A673 (cell line): ENCODE measurements at regions not wholly inside any gene's neighbourhood (a gene's known extent, or its start where the extent isn't known, plus 50 kb on each side); places are given as distances from the start of the nearest gene placed in this dataset.

Source experiments
- BruUV-seq: library from RNA; stranded (reverse); fragments of 400-500 nt; replicated peaks from 2 replicates; lab custom pipeline; 2021; lab: Mats Ljungman, UMichigan
- CTCF ChIA-PET: fragments of 300-600 bp; sonication (Branson Sonifier 250); formaldehyde crosslinking; loops from one replicate; lab custom pipeline; 2022; ENCODE audit warnings: antibody characterized with exemption; lab: Charles Lee
- POLR2A ChIA-PET: fragments of 300-600 bp; sonication (Branson Sonifier 250); formaldehyde crosslinking; loops from one replicate; lab custom pipeline; 2022; ENCODE audit warnings: antibody characterized with exemption; ENCODE audit not compliant: low non-redundant PET; lab: Charles Lee
- DNase-seq: peaks from one replicate; pipeline ENCODE4 v3.0.0-alpha.2; 2015; ENCODE audit warnings: low spot score
- H3K27ac ChIP-seq: fragments of 200-600 bp; sonication (generic); 2 replicates; pipeline ENCODE4 v1.5.1; 2016; ENCODE audit warnings: mixed run types, low read depth, mild to moderate bottlenecking, mixed read lengths, antibody characterized with exemption, low read length; ENCODE audit not compliant: poor library complexity, severe bottlenecking
- H3K27me3 ChIP-seq: fragments of 200-600 bp; sonication (generic); replicated peaks from 2 replicates; pipeline ENCODE4 v1.6.1; 2017; ENCODE audit warnings: mixed run types, low read depth, mild to moderate bottlenecking, mixed read lengths, antibody characterized with exemption, low read length; ENCODE audit not compliant: insufficient read depth, poor library complexity
- H3K36me3 ChIP-seq: fragments of 200-600 bp; sonication (generic); 2 replicates; pipeline ENCODE4 v1.6.1; 2016; ENCODE audit warnings: mixed run types, mild to moderate bottlenecking, mixed read lengths, antibody characterized with exemption, low read length; ENCODE audit not compliant: insufficient read depth, poor library complexity, severe bottlenecking
- H3K4me1 ChIP-seq: fragments of 200-600 bp; sonication (generic); 2 replicates; pipeline ENCODE4 v1.6.1; 2017; ENCODE audit warnings: mixed run types, mild to moderate bottlenecking, mixed read lengths, antibody characterized with exemption, low read length; ENCODE audit not compliant: insufficient read depth, poor library complexity, severe bottlenecking
- H3K4me3 ChIP-seq: fragments of 200-600 bp; sonication (generic); 2 replicates; pipeline ENCODE4 v1.5.1; 2016; ENCODE audit warnings: low read depth, mixed run types, mild to moderate bottlenecking, mixed read lengths, low read length; ENCODE audit not compliant: poor library complexity, severe bottlenecking
- H3K9me3 ChIP-seq: fragments of 200-600 bp; sonication (generic); 2 replicates; pipeline ENCODE4 v1.6.1; 2016; ENCODE audit warnings: mixed run types, low read depth, mild to moderate bottlenecking, mixed read lengths, antibody characterized with exemption, low read length; ENCODE audit not compliant: poor library complexity, severe bottlenecking
- CTCF ChIP-seq: fragments of 300-800, 200-600 bp; sonication (generic); conservative IDR thresholded peaks from 2 replicates; pipeline ENCODE4 v1.5.1; 2017; ENCODE audit warnings: low read depth, mild to moderate bottlenecking, antibody characterized with exemption, low read length, moderate library complexity, mixed read lengths
- EZH2 ChIP-seq: fragments of 200-600 bp; sonication (generic); IDR thresholded peaks from 2 replicates; pipeline ENCODE4 v1.6.1; 2017; ENCODE audit warnings: borderline replicate concordance, low read depth, mild to moderate bottlenecking, mixed read lengths, antibody characterized with exemption, low read length; ENCODE audit not compliant: poor library complexity, severe bottlenecking
- intact Hi-C: fragments of 100-400 bp; cut with micrococcal nuclease; formaldehyde crosslinking; loops from one replicate; pipeline ENCODE4 v1.10.0; 2022; ENCODE audit not compliant: unreplicated experiment

- ChIA-PET CTCF (no interaction called here), POLR2A (no interaction called here)
- Histone ChIP-seq H3K27ac (no peak overlapping the region), H3K36me3 (no peaks in the 10 kb centered on the region), H3K9me3 (no peaks in the 10 kb centered on the region), H3K4me3 (no peak overlapping the region), H3K4me1 (no peaks in the 10 kb centered on the region), H3K27me3 (no peaks in the 10 kb centered on the region)
- intact Hi-C loops, result no loop called here
- TF ChIP-seq EZH2, result no peak
- no peak for TF ChIP-seq CTCF
- BruUV-seq, result no TSS peak
- no peak for DNase-seq
Measured at GRCh38 chr6:133033263-133033662, 207.9 kb upstream of the EYA4 start.

- no peak for DNase-seq
- ChIA-PET POLR2A (no interaction called here), CTCF (no interaction called here)
- Histone ChIP-seq H3K4me3 (no peak overlapping the region), H3K27ac (no peak overlapping the region), H3K36me3 (no peaks in the 10 kb centered on the region), H3K27me3 (no peaks in the 10 kb centered on the region), H3K4me1 (no peaks in the 10 kb centered on the region), H3K9me3 (no peaks in the 10 kb centered on the region)
- intact Hi-C loops, result no loop called here
- TF ChIP-seq CTCF (no peak), EZH2 (no peak)
- BruUV-seq, result no TSS peak
Measured at GRCh38 chr6:133034509-133035206, 206.5 kb upstream of the EYA4 start.

GRCh38 chr6:133040094-133040802 lies 200.9 kb upstream of the EYA4 start:
- no TSS peak for BruUV-seq
- intact Hi-C loops, result loop anchor here (10.0 kb wide), 1 partner anchor 475 kb away; no protein-coding TSS in a partner anchor
- Histone ChIP-seq H3K9me3 (no peaks in the 10 kb centered on the region), H3K27ac (no peak overlapping the region), H3K4me3 (no peak overlapping the region), H3K27me3 (no peaks in the 10 kb centered on the region), H3K4me1 (peaks cover 5% of the 10 kb centered on the region), H3K36me3 (no peaks in the 10 kb centered on the region)
- POLR2A ChIA-PET, result no interaction called here
- CTCF ChIA-PET, result no interaction called here
- DNase-seq, result peak; percentile 45
- TF ChIP-seq EZH2, result no peak
- TF ChIP-seq CTCF, result peak; percentile 63
